Heart left ventricle (tissue), 16 donors: ENCODE measurements at regions not wholly inside any gene's neighbourhood (a gene's known extent, or its start where the extent isn't known, plus 50 kb on each side); places are given as distances from the start of the nearest gene placed in this dataset.
A peak's percentile ranks its signal among the peaks of the same experiment; 100 is the strongest.

ENCODE experiments used
- ATAC-seq, 4 donors: fragments of 200-7000 bp; cut with Tn5 transposase; one replicate each; pipeline ENCODE4 v1.9.1; 2020 to 2022; ENCODE audit warnings: moderate library complexity in 4 of 4, mild to moderate bottlenecking in 3 of 4, moderate number of reproducible peaks in 1 of 4
- DNase-seq, 5 donors: peaks; one replicate each; pipeline ENCODE4 v3.0.0-alpha.2; 2020
- H3K27ac ChIP-seq, 12 donors: fragments of 200-600 bp; sonication (generic) in 4 of 12; one replicate each; pipeline versions ENCODE4 v1.5.0 to v1.8.0; 2016 to 2022; ENCODE audit warnings: mild to moderate bottlenecking in 2 of 12
- H3K27me3 ChIP-seq, 9 donors: fragments of 200-600 bp; sonication (generic) in 2 of 9; one replicate each; pipeline versions ENCODE4 v1.5.1 to v1.8.0; 2016 to 2022; ENCODE audit warnings: mild to moderate bottlenecking in 3 of 9
- H3K36me3 ChIP-seq, 9 donors: fragments of 200-600 bp; sonication (generic) in 2 of 9; one replicate each; pipeline versions ENCODE4 v1.5.0 to v1.8.0; 2018 to 2022; ENCODE audit warnings: mild to moderate bottlenecking in 2 of 9
- H3K4me1 ChIP-seq, 12 donors: fragments of 200-600 bp; sonication (generic) in 4 of 12; one replicate each; pipeline versions ENCODE4 v1.5.0 to v1.8.0; 2016 to 2022; ENCODE audit warnings: mild to moderate bottlenecking in 3 of 12
- H3K4me3 ChIP-seq, 12 donors: fragments of 200-600 bp; sonication (generic) in 4 of 12; one replicate each; pipeline versions ENCODE4 v1.5.0 to v1.8.0; 2017 to 2022; ENCODE audit warnings: mild to moderate bottlenecking in 9 of 12, moderate library complexity in 4 of 12
- H3K9me3 ChIP-seq, 12 donors: fragments of 200-600 bp; sonication (generic) in 4 of 12; one replicate each; pipeline versions ENCODE4 v1.5.0 to v1.8.0; 2016 to 2022; ENCODE audit warnings: mild to moderate bottlenecking in 1 of 12
- POLR2A ChIP-seq, 2 donors: fragments of 450-650 bp; IDR thresholded peaks; one replicate each; pipeline ENCODE4 v1.6.1; 2017; ENCODE audit warnings: antibody characterized with exemption in 2 of 2, mild to moderate bottlenecking in 2 of 2, moderate library complexity in 2 of 2
- WGBS, 4 donors: extraction: QIAGEN DNeasy Blood & Tissue Kit in 2 of 4; methylation state at CpG; one replicate each; pipeline versions ENCODE4 v1.1.5 to v1.1.7; 2013 to 2018; 5-methylcytosine and 5-hydroxymethylcytosine counted together
- intact Hi-C, 10 donors: fragments of 100-400 bp; cut with DNase I; formaldehyde crosslinking; loops; one replicate each; pipeline versions ENCODE4 v1.11.1 to v1.14.2; 2022
- TF ChIP-seq, protein P1 (sequence below), 12 donors: fragments of 200-600 bp; sonication (generic) in 4 of 12; IDR thresholded peaks; one replicate each; pipeline versions ENCODE4 v1.5.0 to v1.8.0; 2018 to 2022; ENCODE audit warnings: antibody characterized with exemption in 12 of 12, mild to moderate bottlenecking in 5 of 12
- donor health status: ischemic (EF 13 %, LVEDD 7.1; RV severe dilation, severe dysfunction).
- donor health status: healthy with polysubstance abuse.
- donor health status: DM: no; HTN: yes; CAD: no.
- donor health status: DM: no; HTN: no; CAD: no.
- donor health status: ischemic (EF 25% LVEDD 6.9; RV normal size, moderate dysfunction).
- donor health status: ischemic (EF 25% LVEDD 5.7; RV mildly dilated, moderate dysfunction).
- donor health status: healthy.
- donor health status: DM: yes; HTN: yes; CAD: no.
- donor health status: ischemic (EF 35%, LVEDD 5.7; RV mildly dilated, moderate dysfunction).
- donor health status: nonischemic (EF 11% LVEDD 7.7; RV severe dilation, severe dysfunction).
- donor health status: DM: yes; HTN: yes; CAD: no.
- donor health status: PGD.
- donor health status: ischemic (EF 29% LVEDD 5.4; RV normal size, mild dysfunction).
- donor health status: nonischemic (EF 23%, LVEDD 6.1; RV moderate dilation, normal function).

DNA sequence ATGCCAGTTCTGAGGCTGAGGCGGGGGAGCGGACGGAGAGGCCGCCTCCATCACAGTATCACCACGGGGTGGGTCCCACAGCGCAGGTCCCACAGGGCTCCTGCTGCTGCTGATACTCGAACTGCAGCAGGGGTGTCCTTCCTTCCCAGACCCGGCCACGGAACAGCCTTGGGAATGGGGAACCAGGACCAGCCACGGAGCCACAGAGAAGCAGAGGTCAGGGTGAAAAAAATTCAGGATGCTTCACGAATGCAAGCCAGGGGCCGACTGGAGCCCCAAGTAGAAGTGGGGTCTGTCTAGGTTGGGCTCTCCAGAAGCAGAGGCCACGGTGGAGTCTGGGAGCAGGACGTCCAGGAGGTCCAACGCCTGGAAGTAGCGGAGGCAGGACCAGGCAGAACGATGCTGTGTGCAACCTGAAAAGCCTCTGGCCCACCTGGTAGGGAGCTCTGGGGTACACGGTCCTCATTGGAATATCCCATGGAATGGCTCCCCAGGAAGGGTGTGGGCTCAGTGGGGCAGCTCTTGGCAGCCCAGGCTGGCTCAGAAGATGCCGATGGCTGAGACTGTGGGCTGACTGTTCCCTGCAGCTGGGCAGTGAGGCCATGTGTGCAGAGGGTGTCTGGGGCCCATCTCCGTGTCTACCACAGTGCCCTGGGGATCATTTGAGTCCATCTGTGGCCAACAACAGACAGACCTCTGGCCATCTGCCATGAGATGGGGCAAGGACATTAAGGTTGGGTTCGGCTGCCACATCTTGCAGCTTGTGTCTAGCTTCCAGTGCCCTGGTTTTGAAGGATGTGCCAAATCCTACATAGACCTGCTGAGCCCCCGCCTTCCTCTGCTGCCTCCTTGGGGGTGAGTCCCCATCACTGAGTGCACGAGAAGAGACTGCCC lies 66.9 kb upstream of the FCN1 start:
- ATAC-seq = no peak
- peak in 1 of 5 donors; percentile 13 for DNase-seq
- H3K27me3 ChIP-seq = peaks cover 0 to 5% (median 0%) of the 10 kb centered on the region in 9 donors
- intact Hi-C loops = loop anchor here (5.0 to 10.0 kb wide), 9 partner anchors 200 to 530 kb away; no protein-coding TSS in a partner anchor
- H3K4me1 ChIP-seq = no peaks in the 10 kb centered on the region
- no peak overlapping the region for H3K4me3 ChIP-seq
- no peak overlapping the region for H3K27ac ChIP-seq
- H3K36me3 ChIP-seq = no peaks in the 10 kb centered on the region
- no peak for TF ChIP-seq POLR2A (IDR thresholded peaks at IDR 0.05)
- TF ChIP-seq, protein P1, sequence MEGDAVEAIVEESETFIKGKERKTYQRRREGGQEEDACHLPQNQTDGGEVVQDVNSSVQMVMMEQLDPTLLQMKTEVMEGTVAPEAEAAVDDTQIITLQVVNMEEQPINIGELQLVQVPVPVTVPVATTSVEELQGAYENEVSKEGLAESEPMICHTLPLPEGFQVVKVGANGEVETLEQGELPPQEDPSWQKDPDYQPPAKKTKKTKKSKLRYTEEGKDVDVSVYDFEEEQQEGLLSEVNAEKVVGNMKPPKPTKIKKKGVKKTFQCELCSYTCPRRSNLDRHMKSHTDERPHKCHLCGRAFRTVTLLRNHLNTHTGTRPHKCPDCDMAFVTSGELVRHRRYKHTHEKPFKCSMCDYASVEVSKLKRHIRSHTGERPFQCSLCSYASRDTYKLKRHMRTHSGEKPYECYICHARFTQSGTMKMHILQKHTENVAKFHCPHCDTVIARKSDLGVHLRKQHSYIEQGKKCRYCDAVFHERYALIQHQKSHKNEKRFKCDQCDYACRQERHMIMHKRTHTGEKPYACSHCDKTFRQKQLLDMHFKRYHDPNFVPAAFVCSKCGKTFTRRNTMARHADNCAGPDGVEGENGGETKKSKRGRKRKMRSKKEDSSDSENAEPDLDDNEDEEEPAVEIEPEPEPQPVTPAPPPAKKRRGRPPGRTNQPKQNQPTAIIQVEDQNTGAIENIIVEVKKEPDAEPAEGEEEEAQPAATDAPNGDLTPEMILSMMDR (IDR thresholded peaks at IDR 0.05) = no peak
- peaks cover 0 to 16% (median 9%) of the 10 kb centered on the region in 12 donors for H3K9me3 ChIP-seq
- WGBS, 4 donors = 88 to 93% (median 89%) methylated on average over 16 to 23 of the region's 23 CpGs

GRCh38 chr9:134985451-134985850 lies 67.7 kb upstream of the FCN1 start:
- no peak for ATAC-seq
- peaks cover 0 to 16% (median 9%) of the 10 kb centered on the region in 12 donors for H3K9me3 ChIP-seq
- no peaks in the 10 kb centered on the region for H3K36me3 ChIP-seq
- intact Hi-C loops = loop anchor here in 7 of 10 donors (10.0 kb wide), 5 partner anchors 201 to 531 kb away; no protein-coding TSS in a partner anchor
- H3K4me3 ChIP-seq = no peak overlapping the region
- no peaks in the 10 kb centered on the region for H3K4me1 ChIP-seq
- 89 to 92% (median 91%) methylated on average over 7 of the region's 7 CpGs for WGBS, 4 donors
- DNase-seq = peak in 1 of 5 donors; percentile 8
- no peak overlapping the region for H3K27ac ChIP-seq
- TF ChIP-seq POLR2A (IDR thresholded peaks at IDR 0.05) = no peak
- TF ChIP-seq, protein P1 (IDR thresholded peaks at IDR 0.05) = no peak
- H3K27me3 ChIP-seq = peaks cover 0 to 5% (median 0%) of the 10 kb centered on the region in 9 donors

DNA sequence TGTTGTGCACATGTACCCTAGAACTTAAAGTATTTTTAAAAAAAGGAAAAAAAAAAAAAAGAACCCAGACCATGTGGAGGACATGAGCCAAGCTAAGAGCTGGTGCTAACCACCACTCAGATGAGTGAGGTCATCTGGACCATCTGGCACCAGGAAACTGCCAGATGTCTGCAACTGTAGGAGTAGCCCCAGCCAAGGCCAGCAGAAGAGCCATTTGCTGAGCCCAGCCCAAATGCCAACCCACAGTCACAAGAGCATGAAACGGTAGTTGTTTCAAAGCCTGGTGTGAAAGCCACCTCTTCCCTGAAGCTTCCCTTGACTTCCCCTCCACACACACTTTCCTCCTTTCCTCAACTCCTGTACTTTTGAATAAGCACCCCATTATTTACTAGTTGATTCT lies 69.2 kb upstream of the FCN1 start:
- Histone ChIP-seq H3K36me3 (no peaks in the 10 kb centered on the region), H3K27me3 (peaks cover 0 to 5% (median 0%) of the 10 kb centered on the region in 9 donors), H3K4me3 (no peak overlapping the region), H3K4me1 (no peaks in the 10 kb centered on the region), H3K27ac (no peak overlapping the region), H3K9me3 (peaks cover 0 to 16% (median 9%) of the 10 kb centered on the region in 12 donors)
- WGBS, 4 donors = 85 to 100% (median 91%) methylated on average over 1 of the region's 1 CpG
- ATAC-seq (no peak), DNase-seq (no peak)
- intact Hi-C loops = loop anchor here in 7 of 10 donors (10.0 kb wide), 5 partner anchors 202 to 532 kb away; no protein-coding TSS in a partner anchor
- TF ChIP-seq POLR2A (IDR thresholded peaks at IDR 0.05) = no peak
- TF ChIP-seq, protein P1 (IDR thresholded peaks at IDR 0.05) = no peak

DNA sequence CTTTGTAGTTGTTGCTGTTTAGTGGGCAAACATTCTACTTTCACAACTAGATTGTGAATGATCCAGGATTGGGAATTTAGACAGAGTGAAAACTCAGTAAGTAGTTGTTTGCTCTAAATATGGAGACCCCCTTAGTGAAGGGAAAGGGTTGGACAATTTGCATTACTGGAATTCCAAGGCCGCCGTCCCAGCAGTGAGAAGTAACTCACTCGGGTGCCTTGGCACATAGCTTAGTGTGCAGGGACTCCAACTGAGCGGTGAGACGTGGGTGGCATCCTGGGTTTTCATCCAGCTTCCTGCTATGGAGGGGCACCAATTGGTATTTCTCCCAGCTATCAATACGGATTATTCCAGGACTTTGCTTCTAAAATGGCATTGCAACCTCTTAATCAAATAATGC lies 69.7 kb upstream of the FCN1 start:
- no peak overlapping the region for H3K27ac ChIP-seq
- H3K36me3 ChIP-seq = no peaks in the 10 kb centered on the region
- peaks cover 0 to 16% (median 9%) of the 10 kb centered on the region in 12 donors for H3K9me3 ChIP-seq
- ATAC-seq (no peak), DNase-seq (no peak)
- peaks cover 0 to 5% (median 0%) of the 10 kb centered on the region in 9 donors for H3K27me3 ChIP-seq
- H3K4me1 ChIP-seq = no peaks in the 10 kb centered on the region
- intact Hi-C loops = loop anchor here in 7 of 10 donors (10.0 kb wide), 5 partner anchors 203 to 533 kb away; no protein-coding TSS in a partner anchor
- TF ChIP-seq, protein P1 (IDR thresholded peaks at IDR 0.05) = no peak
- TF ChIP-seq POLR2A (IDR thresholded peaks at IDR 0.05) = no peak
- WGBS, 4 donors = 85 to 90% (median 89%) methylated on average over 6 of the region's 6 CpGs
- H3K4me3 ChIP-seq = no peak overlapping the region
